NCI-H1694 treated with DMSO at 0.1 percent for 48 hours (cell line): ENCODE measurements at regions not wholly inside any gene's neighbourhood (a gene's known extent, or its start where the extent isn't known, plus 50 kb on each side); places are given as distances from the start of the nearest gene placed in this dataset.

ENCODE experiments used
- DNase-seq: peaks from one replicate; lab custom pipeline; 2025; lab: John Stamatoyannopoulos, UW

GRCh38 chr21:25133939-25134338 lies 473.3 kb downstream of the MRPL39 start:
- no peak for DNase-seq

- no peak for DNase-seq
Measured at GRCh38 chr21:25127811-25128210, 479.5 kb downstream of the MRPL39 start.

GRCh38 chr21:25127007-25127406 lies 480.3 kb downstream of the MRPL39 start:
- no peak for DNase-seq

GRCh38 chr21:25126564-25126963 lies 480.7 kb downstream of the MRPL39 start:
- no peak for DNase-seq

DNA sequence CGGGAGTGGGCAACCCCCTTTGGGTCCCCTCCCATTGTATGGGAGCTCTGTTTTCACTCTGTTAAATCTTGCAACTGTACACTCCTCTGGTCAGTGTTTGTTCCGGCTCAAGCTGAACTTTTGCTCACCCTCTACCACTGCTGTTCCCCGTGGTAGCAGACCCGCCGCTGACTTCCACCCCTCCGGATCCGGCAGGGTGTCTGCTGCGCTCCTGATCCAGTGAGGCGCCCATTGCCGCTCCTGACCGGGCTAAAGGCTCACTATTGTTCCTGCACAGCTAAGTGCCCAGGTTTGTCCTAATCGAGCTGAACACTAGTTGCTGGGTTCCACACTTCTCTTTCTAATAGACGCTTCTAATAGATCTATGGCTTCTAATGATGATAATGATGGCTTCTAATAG lies 488.6 kb downstream of the MRPL39 start:
- DNase-seq, result no peak

DNA sequence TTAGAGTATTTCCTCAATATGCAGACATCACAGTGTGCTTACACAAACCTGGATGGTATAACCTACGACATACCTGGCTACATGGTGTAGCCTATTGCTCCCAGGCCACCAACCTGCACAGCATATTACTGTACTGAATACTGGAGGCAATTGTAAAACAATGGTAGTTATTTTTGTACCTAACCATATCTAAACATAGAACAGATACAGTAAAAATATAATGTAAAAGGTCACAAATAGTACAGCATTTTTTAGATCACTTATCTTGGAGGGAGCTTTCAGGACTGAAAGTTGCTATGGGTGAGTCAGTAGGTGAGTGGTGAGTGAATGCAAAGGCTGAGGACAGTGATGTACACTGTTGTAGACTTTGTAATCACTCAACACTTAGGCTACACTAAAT lies 492.3 kb downstream of the MRPL39 start:
- DNase-seq, result no peak

DNA sequence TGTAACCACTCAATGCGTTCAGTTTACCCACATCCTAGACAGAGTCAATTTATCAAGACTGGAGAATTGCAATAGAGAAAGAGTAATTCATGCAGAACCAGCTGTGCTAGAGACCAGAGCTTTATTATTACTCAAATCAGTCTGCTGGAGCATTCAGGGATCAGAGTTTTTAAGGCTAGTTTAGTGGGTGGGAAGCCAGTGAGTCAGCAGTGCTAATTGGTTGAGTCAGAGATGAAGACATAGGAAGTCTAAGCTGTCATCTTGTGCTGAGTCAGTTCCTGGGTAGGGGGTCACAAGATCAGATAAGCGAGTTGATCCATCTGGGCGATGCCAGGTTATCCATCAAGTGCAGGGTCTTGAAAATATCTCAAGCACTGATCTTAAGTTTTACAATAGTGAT lies 499.6 kb downstream of the MRPL39 start:
- DNase-seq, result no peak

- no peak for DNase-seq
Measured at GRCh38 chr21:25103500-25104207, 503.6 kb downstream of the MRPL39 start.

DNA sequence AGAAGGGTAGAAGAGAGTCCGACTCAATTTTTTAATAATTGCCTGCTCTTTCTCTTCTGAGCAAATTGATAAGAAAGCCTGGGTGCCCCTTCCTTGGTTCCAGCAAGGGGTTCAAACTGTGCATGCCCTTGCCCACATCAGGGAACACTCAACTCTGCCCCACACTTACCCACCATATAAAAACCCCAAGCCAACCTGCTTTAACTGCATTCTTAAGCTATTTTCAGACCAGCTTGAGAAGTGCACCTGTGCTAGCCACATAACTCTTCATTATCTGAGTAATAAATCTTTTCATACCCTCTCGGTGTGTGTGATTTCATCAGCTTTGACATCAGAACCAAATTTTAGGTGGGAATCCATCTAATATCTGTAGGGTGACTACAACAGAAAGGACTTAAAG lies 509.6 kb downstream of the MRPL39 start:
- no peak for DNase-seq

DNA sequence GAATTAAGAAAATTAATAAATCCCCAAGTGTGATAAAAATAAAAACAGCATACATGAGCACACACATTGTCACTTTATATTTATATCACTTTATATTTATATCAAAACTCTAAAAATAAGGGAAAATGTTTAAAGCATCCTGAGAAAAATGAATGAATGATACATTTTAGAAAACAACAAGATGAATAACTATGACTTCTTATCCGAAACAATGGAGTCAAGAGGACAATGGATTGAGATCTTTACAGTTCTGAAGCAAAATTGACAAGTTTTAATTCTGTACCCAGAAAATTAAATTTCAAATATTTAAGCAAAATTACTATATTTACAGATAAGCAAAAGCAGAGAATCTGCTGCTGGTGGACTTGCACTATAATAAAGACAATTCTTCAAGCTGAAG lies 512.6 kb downstream of the MRPL39 start:
- DNase-seq, result peak; percentile 16

- no peak for DNase-seq
Measured at GRCh38 chr21:25092441-25093011, 514.8 kb downstream of the MRPL39 start.

DNA sequence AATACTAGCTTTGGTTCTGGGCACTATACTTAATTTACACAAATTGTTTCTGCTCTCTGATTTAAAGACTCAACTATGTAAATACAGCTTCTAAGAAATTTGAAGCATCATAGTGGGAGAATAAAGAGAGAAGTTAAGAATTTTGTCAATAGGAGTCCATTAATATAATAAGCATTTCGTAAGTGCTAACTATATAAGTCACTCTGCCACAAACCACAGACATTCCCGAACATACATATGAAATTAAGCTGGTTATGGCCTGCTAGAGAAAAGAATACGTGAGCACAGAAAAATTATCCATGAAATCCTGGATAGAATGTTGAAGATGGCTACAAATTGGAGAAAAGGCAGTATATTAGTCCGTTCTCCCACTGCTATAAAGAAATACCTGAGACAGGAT lies 526.2 kb downstream of the MRPL39 start:
- DNase-seq, result no peak

GRCh38 chr21:25080661-25081060 lies 526.6 kb downstream of the MRPL39 start:
- peak; percentile 47 for DNase-seq

GRCh38 chr21:25080141-25080540 lies 527.1 kb downstream of the MRPL39 start:
- peak; percentile 98 for DNase-seq

- DNase-seq, result peak; percentile 53
Measured at GRCh38 chr21:25079053-25079452, 528.2 kb downstream of the MRPL39 start.

DNA sequence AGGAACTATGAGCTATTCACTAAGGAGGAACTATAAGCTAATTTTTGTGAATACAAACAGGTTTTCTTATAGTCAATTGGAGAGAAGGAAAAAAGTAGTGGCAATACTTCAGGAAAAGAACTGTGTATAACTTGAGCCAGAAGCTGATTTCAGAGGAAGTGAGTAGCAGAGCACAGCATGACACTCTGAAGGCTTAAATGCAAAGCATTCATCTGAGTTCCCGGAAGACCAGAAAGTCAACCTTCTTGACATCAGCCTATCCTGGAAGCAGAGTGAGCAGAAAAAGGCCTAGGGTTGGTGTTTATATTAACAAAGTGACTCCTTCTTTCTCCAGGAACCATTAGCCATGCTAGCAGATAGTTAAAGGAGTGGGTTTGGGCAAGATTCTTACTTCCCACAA lies 545.2 kb downstream of the MRPL39 start:
- no peak for DNase-seq

GRCh38 chr21:25054689-25055088 lies 552.6 kb downstream of the MRPL39 start:
- no peak for DNase-seq

DNA sequence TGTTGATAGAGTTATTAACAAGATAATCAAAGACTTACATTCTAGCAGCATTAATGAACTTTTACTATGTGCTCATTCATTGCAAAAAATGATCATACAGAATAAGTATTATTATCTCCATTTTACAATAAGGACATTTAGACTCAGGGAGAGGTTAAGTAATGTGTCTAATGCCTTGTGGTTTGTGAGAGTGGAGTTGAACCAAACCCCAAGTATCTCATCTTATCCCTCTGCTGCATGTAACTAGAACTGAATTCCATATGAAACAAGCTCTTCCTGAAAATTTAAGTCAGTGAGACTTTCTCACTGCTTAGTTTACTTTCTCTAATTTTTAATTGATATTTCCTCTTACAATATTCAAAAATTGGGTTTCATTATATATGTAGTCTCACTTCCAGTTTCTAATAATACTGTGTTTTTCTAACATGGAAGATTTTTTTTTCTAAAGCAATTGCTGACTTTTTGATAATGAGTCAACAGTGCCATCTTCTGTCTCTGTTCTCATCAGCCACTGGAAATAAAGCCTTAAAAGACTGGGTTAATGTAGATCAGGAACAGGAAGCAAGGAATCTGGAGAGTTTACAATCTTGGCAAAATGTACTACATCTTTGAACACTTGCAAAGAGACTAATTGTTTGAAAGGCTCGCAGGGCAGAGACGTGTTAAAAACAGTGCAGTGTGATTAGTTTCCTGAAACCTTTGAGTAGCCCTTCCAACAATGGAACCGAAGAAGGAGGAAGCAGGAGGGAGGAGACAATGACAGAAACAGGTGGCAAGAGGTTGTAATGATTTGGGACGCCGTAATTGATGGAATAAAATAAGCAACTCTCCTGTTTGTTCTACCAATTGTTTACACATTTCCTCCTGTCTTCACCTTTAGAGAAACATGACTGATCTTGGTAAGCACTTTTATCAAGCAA lies 567.6 kb downstream of the MRPL39 start:
- peak; percentile 86 for DNase-seq

DNA sequence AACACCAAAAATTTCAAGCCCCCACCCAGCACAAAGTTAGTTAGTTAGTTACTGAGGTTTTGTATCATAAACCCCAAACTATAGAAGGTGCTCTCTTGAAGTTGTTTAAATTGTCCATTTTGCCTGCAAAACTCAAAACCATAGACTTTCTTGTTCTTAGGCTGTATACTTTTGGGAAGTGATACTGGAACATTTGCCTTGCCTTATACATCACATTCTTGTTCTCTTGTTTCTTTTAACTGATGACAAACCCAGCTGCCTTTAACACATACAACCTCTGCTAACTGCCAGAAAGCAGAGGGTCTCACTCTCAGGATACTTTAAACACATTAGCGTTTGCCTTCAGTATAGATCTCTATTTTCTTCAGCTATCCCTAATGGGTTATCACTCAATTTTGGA lies 570.5 kb downstream of the MRPL39 start:
- DNase-seq, result no peak

- no peak for DNase-seq
Measured at GRCh38 chr21:25031750-25032149, 575.5 kb downstream of the MRPL39 start.

GRCh38 chr21:25029580-25029979 lies 577.7 kb downstream of the MRPL39 start:
- DNase-seq, result no peak

DNA sequence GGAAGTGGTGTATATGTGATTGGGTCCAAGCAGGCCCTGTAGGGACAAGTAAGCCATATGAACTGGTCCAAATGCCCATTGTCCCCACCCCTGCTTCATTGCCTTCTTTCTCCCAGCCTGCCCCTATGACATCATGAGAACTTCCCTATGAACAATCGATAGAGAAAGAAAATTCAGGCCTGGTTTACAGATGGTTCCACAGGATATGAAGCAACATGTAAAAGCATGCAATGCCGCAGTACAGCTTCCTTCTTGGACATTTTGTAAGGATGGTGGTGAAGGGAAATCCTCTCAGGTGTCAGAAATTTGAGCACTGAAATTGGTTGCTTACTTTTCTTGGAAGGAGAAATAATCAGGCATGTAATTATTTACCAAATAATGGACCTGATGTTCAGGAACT lies 581.7 kb downstream of the MRPL39 start:
- DNase-seq, result no peak

GRCh38 chr21:25024639-25025038 lies 582.6 kb downstream of the MRPL39 start:
- DNase-seq, result no peak
